WTC11 (cell line): ENCODE measurements at regions not wholly inside any gene's neighbourhood (a gene's known extent, or its start where the extent isn't known, plus 50 kb on each side); places are given as distances from the start of the nearest gene placed in this dataset.

ENCODE experiments used
- ATAC-seq: fragments of 200-7000 bp; cut with Tn5 transposase; 2 replicates; pipeline ENCODE4 v1.10.0; 2021; ENCODE audit warnings: mild to moderate bottlenecking, moderate library complexity
- CTCF ChIA-PET: fragments of 300-600 bp; sonication (Branson Sonifier 250); formaldehyde crosslinking; loops from one replicate; lab custom pipeline; 2021; ENCODE audit warnings: antibody characterized with exemption; lab: Charles Lee
- POLR2A ChIA-PET: fragments of 350-600 bp; sonication (Branson Sonifier 250); formaldehyde crosslinking; loops from one replicate; lab custom pipeline; 2021; ENCODE audit warnings: antibody characterized with exemption; lab: Charles Lee
- DNase-seq: peaks from one replicate; pipeline ENCODE4 v3.0.0; 2021; ENCODE audit warnings: low spot score
- H3K27ac Mint-ChIP-seq: 2 replicates; pipeline ENCODE4 v1.8.0; 2021; ENCODE audit warnings: mixed read lengths
- H3K27me3 Mint-ChIP-seq: 2 replicates; pipeline ENCODE4 v1.8.0; 2021; ENCODE audit warnings: low read depth, mild to moderate bottlenecking, moderate library complexity, mixed read lengths
- H3K36me3 Mint-ChIP-seq: 2 replicates; pipeline ENCODE4 v1.8.0; 2021; ENCODE audit warnings: mixed read lengths
- H3K4me1 Mint-ChIP-seq: 2 replicates; pipeline ENCODE4 v1.8.0; 2022; ENCODE audit warnings: mixed read lengths
- H3K4me3 Mint-ChIP-seq: 2 replicates; pipeline ENCODE4 v1.8.0; 2021; ENCODE audit warnings: mild to moderate bottlenecking, moderate library complexity, mixed read lengths
- H3K9me3 Mint-ChIP-seq: 2 replicates; pipeline ENCODE4 v1.8.0; 2021; ENCODE audit warnings: mixed read lengths
- AFF4 ChIP-seq: sonication (generic); formaldehyde crosslinking; IDR thresholded peaks from 2 replicates; pipeline ENCODE4 v1.8.1; 2023; ENCODE audit warnings: mild to moderate bottlenecking, missing genetic modification reagents, borderline replicate concordance
- E2F4 ChIP-seq: sonication (generic); formaldehyde crosslinking; IDR thresholded peaks from 2 replicates; pipeline ENCODE4 v1.8.1; 2022; ENCODE audit warnings: low read depth, mild to moderate bottlenecking, moderate library complexity, missing genetic modification reagents, borderline replicate concordance
- ERG ChIP-seq: fragments of 250-450 bp; sonication (Bioruptor Pico); IDR thresholded peaks from 2 replicates; pipeline ENCODE4 v1.8.0; 2021; ENCODE audit warnings: mild to moderate bottlenecking
- HMGA2 ChIP-seq: fragments of 250-450 bp; sonication (Bioruptor Pico); IDR thresholded peaks from 2 replicates; pipeline ENCODE4 v1.4.0; 2021; ENCODE audit warnings: mild to moderate bottlenecking, moderate library complexity
- KAT7 ChIP-seq: sonication (generic); formaldehyde crosslinking; IDR thresholded peaks from 2 replicates; pipeline ENCODE4 v1.8.1; 2023; ENCODE audit warnings: missing genetic modification reagents, mild to moderate bottlenecking, borderline replicate concordance
- MLX ChIP-seq: sonication (generic); formaldehyde crosslinking; IDR thresholded peaks from 2 replicates; pipeline ENCODE4 v1.8.1; 2023; ENCODE audit warnings: mild to moderate bottlenecking, missing genetic modification reagents, moderate library complexity
- OVOL2 ChIP-seq: fragments of 250-450 bp; sonication (Bioruptor Pico); IDR thresholded peaks from 2 replicates; pipeline ENCODE4 v1.9.0; 2021; ENCODE audit warnings: mild to moderate bottlenecking, borderline replicate concordance
- RORB ChIP-seq: fragments of 250-450 bp; sonication (Bioruptor Pico); IDR thresholded peaks from 2 replicates; pipeline ENCODE4 v1.9.0; 2021; ENCODE audit warnings: mild to moderate bottlenecking
- SMAD3 ChIP-seq: sonication (generic); formaldehyde crosslinking; IDR thresholded peaks from 2 replicates; pipeline ENCODE4 v1.8.0; 2022; ENCODE audit warnings: missing genetic modification reagents, mild to moderate bottlenecking, borderline replicate concordance
- STAT6 ChIP-seq: sonication (generic); formaldehyde crosslinking; conservative IDR thresholded peaks from 2 replicates; pipeline ENCODE4 v1.8.1; 2023; ENCODE audit warnings: mild to moderate bottlenecking, low read depth, missing genetic modification reagents, moderate library complexity
- ZNF121 ChIP-seq: sonication (generic); formaldehyde crosslinking; IDR thresholded peaks from 2 replicates; pipeline ENCODE4 v1.8.0; 2023; ENCODE audit warnings: missing genetic modification reagents
- ZNF138 ChIP-seq: sonication (generic); formaldehyde crosslinking; conservative IDR thresholded peaks from 2 replicates; pipeline ENCODE4 v1.8.1; 2022; ENCODE audit warnings: mild to moderate bottlenecking, moderate library complexity, missing genetic modification reagents
- ZNF219 ChIP-seq: sonication (generic); formaldehyde crosslinking; IDR thresholded peaks from 2 replicates; pipeline ENCODE4 v1.8.0; 2023; ENCODE audit warnings: missing genetic modification reagents, mild to moderate bottlenecking, borderline replicate concordance
- ZNF281 ChIP-seq: sonication (generic); formaldehyde crosslinking; IDR thresholded peaks from 2 replicates; pipeline ENCODE4 v1.8.0; 2023; ENCODE audit warnings: mild to moderate bottlenecking, missing genetic modification reagents
- ZNF425 ChIP-seq: fragments of 250-450 bp; sonication (Bioruptor Pico); conservative IDR thresholded peaks from 2 replicates; pipeline ENCODE4 v1.9.0; 2021; ENCODE audit warnings: mild to moderate bottlenecking
- ZNF671 ChIP-seq: fragments of 250-450 bp; sonication (Bioruptor Pico); IDR thresholded peaks from 2 replicates; pipeline ENCODE4 v1.8.0; 2021; ENCODE audit warnings: mild to moderate bottlenecking

- POLR2A ChIA-PET: no interaction called here
- Mint-ChIP-seq H3K27me3 (no peaks in the 10 kb centered on the region), H3K4me1 (peaks cover 6% of the 10 kb centered on the region; the same call in 1 of the 2 replicates), H3K27ac (no peak overlapping the region), H3K4me3 (no peak overlapping the region), H3K36me3 (0 out of 2 replicates have a peak, but pooled peaks cover 2% of the 10 kb centered on the region), H3K9me3 (peaks cover 13% of the 10 kb centered on the region)
- ATAC-seq: no peak
- no peak for TF ChIP-seq RORB (CRISPR knock-in tag)
- CTCF ChIA-PET: no interaction called here
- DNase-seq: no peak
Observed at GRCh38 chr13:50561739-50562138, 281.8 kb downstream of the DLEU7 start.

- ATAC-seq: no peak
- Mint-ChIP-seq H3K9me3 (peaks cover 25% of the 10 kb centered on the region), H3K4me3 (no peak overlapping the region), H3K4me1 (no peaks in the 10 kb centered on the region), H3K27me3 (no peaks in the 10 kb centered on the region), H3K36me3 (peaks cover 3% of the 10 kb centered on the region; the same call in 1 of the 2 replicates), H3K27ac (no peak overlapping the region)
- ChIA-PET CTCF (no interaction called here), POLR2A (no interaction called here)
- TF ChIP-seq RORB (CRISPR knock-in tag) (no peak), ZNF121 (no peak), MLX (CRISPR knock-in tag) (no peak), ZNF138 (no peak), ZNF671 (CRISPR knock-in tag) (no peak), ZNF425 (CRISPR knock-in tag) (no peak), KAT7 (CRISPR knock-in tag) (no peak), ZNF219 (CRISPR knock-in tag) (no peak), STAT6 (CRISPR knock-in tag) (no peak), E2F4 (CRISPR knock-in tag) (no peak), SMAD3 (CRISPR knock-in tag) (no peak), OVOL2 (CRISPR knock-in tag) (no peak), ZNF281 (CRISPR knock-in tag) (no peak), HMGA2 (CRISPR knock-in tag) (no peak), ERG (CRISPR knock-in tag) (no peak), AFF4 (CRISPR knock-in tag) (no peak)
- DNase-seq: no peak
Observed at GRCh38 chr13:50566646-50567045, 276.8 kb downstream of the DLEU7 start.
